Stomach (tissue), 8 donors: ENCODE measurements at regions not wholly inside any gene's neighbourhood (a gene's known extent, or its start where the extent isn't known, plus 50 kb on each side); places are given as distances from the start of the nearest gene placed in this dataset.
A peak's percentile ranks its signal among the peaks of the same experiment; 100 is the strongest.

Experiments used
- DNase-seq, 2 donors: peaks; one replicate each; pipeline versions ENCODE4 v3.0.0 to v3.0.0-alpha.2; 2013 to 2019
- H3K27ac ChIP-seq, 5 donors: fragments of 200-600 bp in 4 of 5; sonication (generic) in 4 of 5; one replicate each; pipeline ENCODE4 v1.5.1; 2013 to 2019; ENCODE audit warnings: mild to moderate bottlenecking in 1 of 5, moderate library complexity in 1 of 5
- H3K27me3 ChIP-seq, 3 donors: fragments of 200-600 bp; sonication (generic); one replicate each; pipeline ENCODE4 v1.5.1; 2017 to 2019; ENCODE audit warnings: mixed run types in 1 of 3
- H3K36me3 ChIP-seq, 4 donors: fragments of 200-600 bp; sonication (generic); 1 replicate in 3 of 4; 2 replicates in 1 of 4; pipeline ENCODE4 v1.5.1; 2016 to 2019
- H3K4me1 ChIP-seq, 4 donors: fragments of 200-600 bp; sonication (generic); one replicate each; pipeline ENCODE4 v1.5.1; 2016 to 2019
- H3K4me3 ChIP-seq, 4 donors: fragments of 200-600 bp; sonication (generic) in 3 of 4; one replicate each; pipeline ENCODE4 v1.5.1; 2016 to 2019; ENCODE audit warnings: mild to moderate bottlenecking in 1 of 4
- H3K9me3 ChIP-seq, 4 donors: fragments of 200-600 bp; sonication (generic); one replicate each; pipeline ENCODE4 v1.5.1; 2016 to 2019
- EP300 ChIP-seq: sonication (generic); formaldehyde crosslinking; IDR thresholded peaks from one replicate; pipeline ENCODE4 v1.6.1; 2017; ENCODE audit warnings: antibody characterized with exemption
- POLR2A ChIP-seq, 4 donors: fragments of 450-650 bp; IDR thresholded peaks; one replicate each; pipeline ENCODE4 v1.6.1; 2016; ENCODE audit warnings: antibody characterized with exemption in 4 of 4, control low read depth in 2 of 4, mild to moderate bottlenecking in 1 of 4, moderate library complexity in 1 of 4
- POLR2AphosphoS5 ChIP-seq, 3 donors: sonication (generic); formaldehyde crosslinking; IDR thresholded peaks; one replicate each; pipeline ENCODE4 v1.6.1; 2016; ENCODE audit warnings: antibody characterized with exemption in 3 of 3
- WGBS, 5 donors: extraction: QIAGEN DNeasy Blood & Tissue Kit in 3 of 5; methylation state at CpG; one replicate each; pipeline versions ENCODE4 v1.1.5 to v1.1.7; 2013 to 2018; 5-methylcytosine and 5-hydroxymethylcytosine counted together
- intact Hi-C: fragments of 100-400 bp; cut with DNase I; formaldehyde crosslinking; loops from one replicate; pipeline ENCODE4 v1.15.1; 2023; ENCODE audit warnings: low total_unique reads
- TF ChIP-seq, protein P1 (sequence below), 7 experiments: fragments of 450-650 bp in 4 of 7; fragments of 200-600 bp in 3 of 7; sonication (generic) in 3 of 7; IDR thresholded peaks; one replicate each; pipeline ENCODE4 v1.5.1; 2016 to 2019; ENCODE audit warnings: antibody characterized with exemption in 7 of 7, control low read depth in 2 of 7, mild to moderate bottlenecking in 1 of 7
- donor health status: healthy with polysubstance abuse.
- donor health status: Bipolar disorder and iron deficiency.
- donor health status: healthy.

DNA sequence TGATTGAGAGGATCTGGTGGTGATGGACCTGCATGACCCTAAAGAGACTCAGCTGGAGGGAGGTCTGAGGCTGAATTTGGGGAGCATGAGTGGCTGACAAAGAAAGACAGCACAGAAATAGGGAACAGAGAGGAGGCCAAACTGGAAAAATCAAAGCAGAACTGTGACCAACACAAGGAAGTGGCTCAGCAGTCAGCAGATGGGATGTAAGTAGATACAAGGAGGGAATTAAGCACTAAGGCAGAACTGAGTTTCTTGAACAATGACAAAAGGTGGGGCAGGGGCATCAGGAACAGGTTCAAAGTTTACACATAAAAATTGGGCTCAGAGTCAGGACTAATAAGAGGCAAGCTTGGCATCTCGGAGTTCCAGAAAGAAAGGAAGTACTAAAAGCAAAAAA lies 144.3 kb upstream of the KLF3 start:
- Histone ChIP-seq H3K36me3 (no peaks in the 10 kb centered on the region), H3K27ac (no peak overlapping the region), H3K4me3 (no peak overlapping the region), H3K9me3 (no peaks in the 10 kb centered on the region), H3K27me3 (no peaks in the 10 kb centered on the region), H3K4me1 (peaks cover 0 to 4% (median 0%) of the 10 kb centered on the region in 4 donors)
- intact Hi-C loops, result no loop called here
- WGBS, 5 donors, result 41 to 82% (median 64%) methylated on average over 1 of the region's 1 CpG
- DNase-seq, result no peak
- TF ChIP-seq, protein P1, sequence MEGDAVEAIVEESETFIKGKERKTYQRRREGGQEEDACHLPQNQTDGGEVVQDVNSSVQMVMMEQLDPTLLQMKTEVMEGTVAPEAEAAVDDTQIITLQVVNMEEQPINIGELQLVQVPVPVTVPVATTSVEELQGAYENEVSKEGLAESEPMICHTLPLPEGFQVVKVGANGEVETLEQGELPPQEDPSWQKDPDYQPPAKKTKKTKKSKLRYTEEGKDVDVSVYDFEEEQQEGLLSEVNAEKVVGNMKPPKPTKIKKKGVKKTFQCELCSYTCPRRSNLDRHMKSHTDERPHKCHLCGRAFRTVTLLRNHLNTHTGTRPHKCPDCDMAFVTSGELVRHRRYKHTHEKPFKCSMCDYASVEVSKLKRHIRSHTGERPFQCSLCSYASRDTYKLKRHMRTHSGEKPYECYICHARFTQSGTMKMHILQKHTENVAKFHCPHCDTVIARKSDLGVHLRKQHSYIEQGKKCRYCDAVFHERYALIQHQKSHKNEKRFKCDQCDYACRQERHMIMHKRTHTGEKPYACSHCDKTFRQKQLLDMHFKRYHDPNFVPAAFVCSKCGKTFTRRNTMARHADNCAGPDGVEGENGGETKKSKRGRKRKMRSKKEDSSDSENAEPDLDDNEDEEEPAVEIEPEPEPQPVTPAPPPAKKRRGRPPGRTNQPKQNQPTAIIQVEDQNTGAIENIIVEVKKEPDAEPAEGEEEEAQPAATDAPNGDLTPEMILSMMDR (IDR thresholded peaks at IDR 0.05), result no peak
- TF ChIP-seq EP300 (no peak), POLR2AphosphoS5 (IDR thresholded peaks at IDR 0.05) (no peak), POLR2A (IDR thresholded peaks at IDR 0.05) (no peak)

DNA sequence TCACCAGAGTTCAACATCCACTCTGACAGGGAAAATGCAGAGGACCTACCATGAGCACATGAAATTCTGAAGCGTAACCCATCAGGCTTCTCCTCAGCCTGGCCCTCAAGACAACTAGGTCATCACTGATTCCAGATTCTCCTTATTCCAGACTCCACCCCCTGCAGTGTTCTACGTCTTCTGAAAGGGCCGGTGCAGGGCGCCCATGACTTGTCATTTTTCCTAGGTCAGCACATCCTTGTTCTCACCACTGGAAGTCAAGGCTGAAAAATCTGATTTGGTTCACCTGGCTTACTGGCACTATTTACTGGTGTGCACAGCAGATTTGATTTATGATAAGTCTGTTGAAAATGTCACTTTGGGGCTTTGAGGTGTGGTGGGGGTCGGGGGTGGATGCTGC lies 140.9 kb upstream of the KLF3 start:
- intact Hi-C loops, result no loop called here
- no peaks in the 10 kb centered on the region for H3K9me3 ChIP-seq
- no peaks in the 10 kb centered on the region for H3K36me3 ChIP-seq
- TF ChIP-seq POLR2AphosphoS5 (IDR thresholded peaks at IDR 0.05), result no peak
- TF ChIP-seq, protein P1 (IDR thresholded peaks at IDR 0.05), result no peak
- no peak for TF ChIP-seq POLR2A (IDR thresholded peaks at IDR 0.05)
- no peak for TF ChIP-seq EP300
- H3K4me3 ChIP-seq, result no peak overlapping the region
- no peak for DNase-seq
- peaks cover 0 to 4% (median 0%) of the 10 kb centered on the region in 4 donors for H3K4me1 ChIP-seq
- H3K27ac ChIP-seq, result no peak overlapping the region
- no peaks in the 10 kb centered on the region for H3K27me3 ChIP-seq
- 72 to 83% (median 74%) methylated on average over 5 of the region's 5 CpGs for WGBS, 5 donors

DNA sequence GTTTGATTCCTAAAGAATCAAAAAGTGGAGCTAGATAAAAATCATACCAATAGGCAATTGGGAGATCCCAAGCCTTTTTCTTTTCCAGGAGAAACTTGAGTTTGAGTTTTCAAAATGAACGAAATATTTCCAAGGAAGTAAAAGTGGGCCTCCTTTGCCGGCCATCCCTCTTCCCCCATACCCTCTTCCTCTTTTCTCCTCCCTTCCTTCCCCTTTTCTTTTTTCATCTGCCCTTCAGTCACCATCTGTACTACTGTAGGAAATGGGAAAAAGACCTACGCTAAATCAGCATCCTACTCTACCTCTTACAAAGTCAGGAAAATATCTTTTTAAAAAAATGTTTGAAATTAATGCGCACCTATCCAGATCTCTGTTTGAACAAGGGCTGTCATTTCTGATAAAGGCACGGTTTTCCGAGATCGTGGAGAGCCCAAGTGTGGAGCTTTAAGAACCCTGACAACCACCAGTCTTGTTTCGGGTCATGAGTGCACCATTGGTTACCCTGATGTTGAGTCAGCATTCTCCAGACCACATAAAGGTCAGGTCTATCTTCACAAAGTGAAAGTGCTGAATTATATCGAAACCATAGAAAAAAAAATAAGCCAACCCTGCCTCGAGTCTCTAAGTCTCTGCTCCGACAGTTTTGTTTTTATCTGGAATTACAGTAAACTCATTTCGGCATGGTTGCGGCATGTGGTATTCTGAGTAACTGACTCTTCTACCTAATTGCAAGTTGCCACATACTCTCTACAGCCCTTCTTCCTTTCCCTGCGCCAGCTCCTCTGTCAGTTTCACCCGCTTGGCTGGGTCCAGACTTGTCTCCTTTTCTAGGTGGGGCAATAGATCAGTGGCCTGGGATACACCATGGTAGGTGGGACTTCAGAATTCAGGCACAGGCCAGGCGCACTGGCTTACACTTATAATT lies 140.2 kb upstream of the KLF3 start:
- peak in 1 of 2 donors; percentile 22 for DNase-seq
- H3K27ac ChIP-seq, result peak overlapping the region in 2 of 5 donors; percentile 14 to 30
- H3K9me3 ChIP-seq, result no peaks in the 10 kb centered on the region
- intact Hi-C loops, result no loop called here
- no peak for TF ChIP-seq POLR2AphosphoS5 (IDR thresholded peaks at IDR 0.05)
- TF ChIP-seq, protein P1 (IDR thresholded peaks at IDR 0.05), result no peak
- TF ChIP-seq POLR2A (IDR thresholded peaks at IDR 0.05), result no peak
- TF ChIP-seq EP300, result no peak
- H3K4me1 ChIP-seq, result peaks cover 0 to 4% (median 0%) of the 10 kb centered on the region in 4 donors
- no peaks in the 10 kb centered on the region for H3K36me3 ChIP-seq
- no peak overlapping the region for H3K4me3 ChIP-seq
- 71 to 76% (median 72%) methylated on average over 16 of the region's 16 CpGs for WGBS, 5 donors
- no peaks in the 10 kb centered on the region for H3K27me3 ChIP-seq

DNA sequence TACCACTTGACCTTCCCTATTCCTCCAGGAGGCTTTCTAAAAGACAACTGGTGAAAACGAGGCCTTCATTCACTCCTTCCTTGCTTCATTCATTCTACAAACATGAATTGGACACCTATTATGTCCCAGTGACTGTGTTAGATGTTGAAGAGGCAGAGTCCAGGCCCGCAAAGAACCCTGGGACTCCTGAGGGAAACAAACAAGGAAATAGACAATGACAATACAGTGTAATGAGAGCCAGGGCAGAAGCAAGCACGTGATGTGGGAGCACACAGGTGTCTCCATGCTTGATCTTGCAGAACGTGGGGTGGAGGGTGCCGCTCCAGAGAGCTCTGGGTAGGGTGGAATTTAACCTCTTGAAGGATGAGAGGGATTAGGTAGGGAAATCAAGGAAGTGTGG lies 137.6 kb upstream of the KLF3 start:
- no peaks in the 10 kb centered on the region for H3K36me3 ChIP-seq
- no peak for DNase-seq
- WGBS, 5 donors, result 48 to 84% (median 73%) methylated on average over 5 of the region's 5 CpGs
- H3K27ac ChIP-seq, result no peak overlapping the region
- no peaks in the 10 kb centered on the region for H3K27me3 ChIP-seq
- intact Hi-C loops, result no loop called here
- no peak overlapping the region for H3K4me3 ChIP-seq
- no peaks in the 10 kb centered on the region for H3K9me3 ChIP-seq
- H3K4me1 ChIP-seq, result peaks cover 8 to 17% (median 12%) of the 10 kb centered on the region in 4 donors
- TF ChIP-seq, protein P1 (IDR thresholded peaks at IDR 0.05), result no peak
- TF ChIP-seq POLR2A (IDR thresholded peaks at IDR 0.05), result no peak
- no peak for TF ChIP-seq EP300
- no peak for TF ChIP-seq POLR2AphosphoS5 (IDR thresholded peaks at IDR 0.05)
